Chondrocyte (in vitro differentiated cells): ENCODE measurements at regions not wholly inside any gene's neighbourhood (a gene's known extent, or its start where the extent isn't known, plus 50 kb on each side); places are given as distances from the start of the nearest gene placed in this dataset.

Source experiments
- DNase-seq: peaks from one replicate; pipeline ENCODE4 v3.0.0; 2021; ENCODE audit warnings: mixed read lengths, low spot score
- H3K27ac Mint-ChIP-seq: one replicate; pipeline ENCODE4 v1.8.0; 2021; ENCODE audit warnings: mild to moderate bottlenecking, moderate library complexity, mixed read lengths; ENCODE audit not compliant: unreplicated experiment
- H3K27me3 Mint-ChIP-seq: 2 replicates; pipeline ENCODE4 v1.8.0; 2021; ENCODE audit warnings: low read depth, mixed read lengths
- H3K36me3 Mint-ChIP-seq: 2 replicates; pipeline ENCODE4 v1.8.0; 2021; ENCODE audit warnings: low read depth, mixed read lengths
- H3K4me1 Mint-ChIP-seq: 2 replicates; pipeline ENCODE4 v1.8.0; 2021; ENCODE audit warnings: low read depth, mild to moderate bottlenecking, mixed read lengths
- H3K4me3 Mint-ChIP-seq: one replicate; pipeline ENCODE4 v1.8.0; 2021; ENCODE audit warnings: mild to moderate bottlenecking, moderate library complexity, mixed read lengths; ENCODE audit not compliant: unreplicated experiment
- H3K9me3 Mint-ChIP-seq: 2 replicates; pipeline ENCODE4 v1.8.0; 2021; ENCODE audit warnings: low read depth, mixed read lengths
- TF ChIP-seq, protein P1 (sequence below): fragments of 200-600 bp; sonication (generic); IDR thresholded peaks from 2 replicates; pipeline ENCODE4 v1.5.0; 2021; ENCODE audit warnings: antibody characterized with exemption, mild to moderate bottlenecking, moderate library complexity

- Mint-ChIP-seq H3K4me3 (no peak overlapping the region), H3K27me3 (no peaks in the 10 kb centered on the region), H3K27ac (no peak overlapping the region), H3K9me3 (peaks cover 12% of the 10 kb centered on the region), H3K36me3 (no peaks in the 10 kb centered on the region), H3K4me1 (peaks cover 5% of the 10 kb centered on the region)
- DNase-seq = no peak
- TF ChIP-seq, protein P1, sequence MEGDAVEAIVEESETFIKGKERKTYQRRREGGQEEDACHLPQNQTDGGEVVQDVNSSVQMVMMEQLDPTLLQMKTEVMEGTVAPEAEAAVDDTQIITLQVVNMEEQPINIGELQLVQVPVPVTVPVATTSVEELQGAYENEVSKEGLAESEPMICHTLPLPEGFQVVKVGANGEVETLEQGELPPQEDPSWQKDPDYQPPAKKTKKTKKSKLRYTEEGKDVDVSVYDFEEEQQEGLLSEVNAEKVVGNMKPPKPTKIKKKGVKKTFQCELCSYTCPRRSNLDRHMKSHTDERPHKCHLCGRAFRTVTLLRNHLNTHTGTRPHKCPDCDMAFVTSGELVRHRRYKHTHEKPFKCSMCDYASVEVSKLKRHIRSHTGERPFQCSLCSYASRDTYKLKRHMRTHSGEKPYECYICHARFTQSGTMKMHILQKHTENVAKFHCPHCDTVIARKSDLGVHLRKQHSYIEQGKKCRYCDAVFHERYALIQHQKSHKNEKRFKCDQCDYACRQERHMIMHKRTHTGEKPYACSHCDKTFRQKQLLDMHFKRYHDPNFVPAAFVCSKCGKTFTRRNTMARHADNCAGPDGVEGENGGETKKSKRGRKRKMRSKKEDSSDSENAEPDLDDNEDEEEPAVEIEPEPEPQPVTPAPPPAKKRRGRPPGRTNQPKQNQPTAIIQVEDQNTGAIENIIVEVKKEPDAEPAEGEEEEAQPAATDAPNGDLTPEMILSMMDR = peak; percentile 23
These were observed 1146.7 kb upstream of the PRMT6 start for GRCh38 chr1:105909811-105910210.

GRCh38 chr1:105914403-105914802, 1142.1 kb upstream of the PRMT6 start:
- Mint-ChIP-seq H3K9me3 (no peaks in the 10 kb centered on the region), H3K27me3 (no peaks in the 10 kb centered on the region), H3K27ac (no peak overlapping the region), H3K4me1 (no peaks in the 10 kb centered on the region), H3K4me3 (no peak overlapping the region), H3K36me3 (no peaks in the 10 kb centered on the region)
- TF ChIP-seq, protein P1 = no peak
- no peak for DNase-seq

DNA sequence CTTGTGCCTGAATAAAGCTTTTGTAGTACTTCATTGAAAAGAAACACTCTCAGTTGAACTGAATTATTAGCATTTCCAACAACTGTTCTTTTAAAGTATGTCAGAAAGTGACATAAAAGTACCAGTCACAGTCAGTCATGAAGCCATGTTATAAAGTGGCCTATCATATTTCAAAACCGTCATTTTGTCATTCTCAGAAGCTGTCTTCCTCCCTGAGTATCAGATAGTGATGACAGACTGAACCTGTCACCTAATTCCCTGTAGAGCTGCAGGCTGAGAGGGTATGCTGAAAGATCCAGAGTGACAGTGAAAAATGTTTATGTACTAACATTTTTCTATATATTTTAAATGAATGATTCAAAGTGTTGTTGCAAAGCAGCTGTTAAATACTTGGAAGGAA, 1121.7 kb upstream of the PRMT6 start:
- DNase-seq = no peak
- TF ChIP-seq, protein P1 = no peak
- Mint-ChIP-seq H3K27me3 (no peaks in the 10 kb centered on the region), H3K4me3 (no peak overlapping the region), H3K36me3 (no peaks in the 10 kb centered on the region), H3K27ac (no peak overlapping the region), H3K4me1 (no peaks in the 10 kb centered on the region), H3K9me3 (peaks cover 11% of the 10 kb centered on the region)

- H3K4me1 Mint-ChIP-seq = no peaks in the 10 kb centered on the region
- no peak overlapping the region for H3K27ac Mint-ChIP-seq
- H3K4me3 Mint-ChIP-seq = no peak overlapping the region
- no peaks in the 10 kb centered on the region for H3K36me3 Mint-ChIP-seq
- no peaks in the 10 kb centered on the region for H3K27me3 Mint-ChIP-seq
- TF ChIP-seq, protein P1 = no peak
- no peak for DNase-seq
- H3K9me3 Mint-ChIP-seq = no peaks in the 10 kb centered on the region
These were observed 1091.6 kb upstream of the PRMT6 start for GRCh38 chr1:105964879-105965278.

DNA sequence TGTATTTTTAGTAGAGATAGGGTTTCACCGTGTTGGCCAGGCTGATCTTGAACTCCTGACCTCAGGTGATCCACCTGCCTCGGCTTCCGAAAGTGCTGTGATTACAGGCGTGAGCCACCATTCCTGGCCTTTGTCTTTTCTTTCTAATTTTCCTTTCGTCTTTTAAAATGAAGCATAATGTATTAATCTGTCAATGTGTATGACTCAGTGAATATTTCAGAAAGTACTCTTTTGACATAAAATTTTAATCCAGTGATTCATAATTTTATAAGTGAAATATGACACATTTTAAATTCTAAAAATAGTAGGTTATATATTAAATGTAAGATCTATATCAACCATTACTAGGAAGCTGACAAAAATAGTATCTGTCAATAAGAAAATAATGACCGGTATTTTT, 1059.0 kb upstream of the PRMT6 start:
- H3K4me1 Mint-ChIP-seq = no peaks in the 10 kb centered on the region

More for the DNA sequence above, 1059.0 kb upstream of the PRMT6 start:
- DNase-seq = no peak
- TF ChIP-seq, protein P1 = no peak
- no peak overlapping the region for H3K27ac Mint-ChIP-seq
- peaks cover 14% of the 10 kb centered on the region for H3K9me3 Mint-ChIP-seq
- H3K4me3 Mint-ChIP-seq = no peak overlapping the region
- H3K36me3 Mint-ChIP-seq = no peaks in the 10 kb centered on the region
- no peaks in the 10 kb centered on the region for H3K27me3 Mint-ChIP-seq
